ENCODE measurements at regions not wholly inside any gene's neighbourhood (a gene's known extent, or its start where the extent isn't known, plus 50 kb on each side); places are given as distances from the start of the nearest gene placed in this dataset.

- H3K4me1 ChIP-seq (ENCODE audit: low read depth): peaks cover 4% of the 10 kb centered on the region
- no peaks in the 10 kb centered on the region for H3K36me3 ChIP-seq
- TF ChIP-seq CTCF (IDR thresholded peaks at IDR 0.05; ENCODE audit: low read depth, low read length): no peak
- no peaks in the 10 kb centered on the region for H3K27me3 ChIP-seq
- no peak for DNase-seq (ENCODE audit: low read depth in 1 of 2, low spot score in 1 of 2)
- H3K27ac ChIP-seq: no peak overlapping the region
- no peak overlapping the region for H3K4me3 ChIP-seq
- no peaks in the 10 kb centered on the region for H3K9me3 ChIP-seq (ENCODE audit: low read depth)
Observed at GRCh38 chr12:72723732-72724131, 451.6 kb downstream of the TRHDE start.

- H3K27ac ChIP-seq: no peak overlapping the region
- DNase-seq (ENCODE audit: low read depth in 1 of 2, low spot score in 1 of 2): no peak
- no peak for TF ChIP-seq CTCF (IDR thresholded peaks at IDR 0.05; ENCODE audit: low read depth, low read length)
- H3K4me3 ChIP-seq: no peak overlapping the region
- H3K9me3 ChIP-seq (ENCODE audit: low read depth): no peaks in the 10 kb centered on the region
- no peaks in the 10 kb centered on the region for H3K27me3 ChIP-seq
- no peaks in the 10 kb centered on the region for H3K4me1 ChIP-seq (ENCODE audit: low read depth)
- no peaks in the 10 kb centered on the region for H3K36me3 ChIP-seq
Observed at GRCh38 chr12:72729451-72730010, 457.4 kb downstream of the TRHDE start.

GRCh38 chr12:72734581-72734980 is 462.4 kb downstream of the TRHDE start:
- Histone ChIP-seq H3K36me3 (no peaks in the 10 kb centered on the region), H3K27ac (no peak overlapping the region)
- no peak for TF ChIP-seq CTCF (IDR thresholded peaks at IDR 0.05; ENCODE audit: low read depth, low read length)

GRCh38 chr12:72738811-72739210 is 466.6 kb downstream of the TRHDE start:
- Histone ChIP-seq H3K9me3 (ENCODE audit: low read depth) (no peaks in the 10 kb centered on the region), H3K27ac (no peak overlapping the region), H3K27me3 (no peaks in the 10 kb centered on the region), H3K36me3 (no peaks in the 10 kb centered on the region), H3K4me1 (ENCODE audit: low read depth) (no peaks in the 10 kb centered on the region), H3K4me3 (no peak overlapping the region)
- TF ChIP-seq CTCF (IDR thresholded peaks at IDR 0.05; ENCODE audit: low read depth, low read length): no peak
- DNase-seq (ENCODE audit: low read depth in 1 of 2, low spot score in 1 of 2): no peak

More at GRCh38 chr12:72734581-72734980, 462.4 kb downstream of the TRHDE start:
- Histone ChIP-seq H3K27me3 (no peaks in the 10 kb centered on the region), H3K4me1 (ENCODE audit: low read depth) (no peaks in the 10 kb centered on the region), H3K9me3 (ENCODE audit: low read depth) (no peaks in the 10 kb centered on the region), H3K4me3 (no peak overlapping the region)
- DNase-seq (ENCODE audit: low read depth in 1 of 2, low spot score in 1 of 2): peak in 1 of 2 donors; percentile 18

- H3K4me3 ChIP-seq: no peak overlapping the region
- H3K4me1 ChIP-seq (ENCODE audit: low read depth): no peaks in the 10 kb centered on the region
- TF ChIP-seq CTCF (IDR thresholded peaks at IDR 0.05; ENCODE audit: low read depth, low read length): no peak
- H3K36me3 ChIP-seq: no peaks in the 10 kb centered on the region
- no peaks in the 10 kb centered on the region for H3K27me3 ChIP-seq
- no peaks in the 10 kb centered on the region for H3K9me3 ChIP-seq (ENCODE audit: low read depth)
- DNase-seq (ENCODE audit: low read depth in 1 of 2, low spot score in 1 of 2): no peak
- no peak overlapping the region for H3K27ac ChIP-seq
Observed at GRCh38 chr12:72740064-72740463, 467.9 kb downstream of the TRHDE start.

GRCh38 chr12:72742568-72742967 is 470.4 kb downstream of the TRHDE start:
- no peaks in the 10 kb centered on the region for H3K4me1 ChIP-seq (ENCODE audit: low read depth)
- no peaks in the 10 kb centered on the region for H3K36me3 ChIP-seq
- no peak for TF ChIP-seq CTCF (IDR thresholded peaks at IDR 0.05; ENCODE audit: low read depth, low read length)
- no peak for DNase-seq (ENCODE audit: low read depth in 1 of 2, low spot score in 1 of 2)
- no peak overlapping the region for H3K27ac ChIP-seq
- no peaks in the 10 kb centered on the region for H3K27me3 ChIP-seq
- no peaks in the 10 kb centered on the region for H3K9me3 ChIP-seq (ENCODE audit: low read depth)
- no peak overlapping the region for H3K4me3 ChIP-seq
